GM18861 (cell line): ENCODE measurements at regions not wholly inside any gene's neighbourhood (a gene's known extent, or its start where the extent isn't known, plus 50 kb on each side); places are given as distances from the start of the nearest gene placed in this dataset.
"Not testable (repeated sequence)": the region's sequence is repeated elsewhere in the genome, so short reads cannot be mapped to it uniquely, and the experiment has no call there.

ENCODE experiments used
- ATAC-seq: cut with Tn5 transposase; IDR thresholded peaks from one replicate; pipeline ENCODE4 v1.9.1; 2021; ENCODE audit not compliant: unreplicated experiment

DNA sequence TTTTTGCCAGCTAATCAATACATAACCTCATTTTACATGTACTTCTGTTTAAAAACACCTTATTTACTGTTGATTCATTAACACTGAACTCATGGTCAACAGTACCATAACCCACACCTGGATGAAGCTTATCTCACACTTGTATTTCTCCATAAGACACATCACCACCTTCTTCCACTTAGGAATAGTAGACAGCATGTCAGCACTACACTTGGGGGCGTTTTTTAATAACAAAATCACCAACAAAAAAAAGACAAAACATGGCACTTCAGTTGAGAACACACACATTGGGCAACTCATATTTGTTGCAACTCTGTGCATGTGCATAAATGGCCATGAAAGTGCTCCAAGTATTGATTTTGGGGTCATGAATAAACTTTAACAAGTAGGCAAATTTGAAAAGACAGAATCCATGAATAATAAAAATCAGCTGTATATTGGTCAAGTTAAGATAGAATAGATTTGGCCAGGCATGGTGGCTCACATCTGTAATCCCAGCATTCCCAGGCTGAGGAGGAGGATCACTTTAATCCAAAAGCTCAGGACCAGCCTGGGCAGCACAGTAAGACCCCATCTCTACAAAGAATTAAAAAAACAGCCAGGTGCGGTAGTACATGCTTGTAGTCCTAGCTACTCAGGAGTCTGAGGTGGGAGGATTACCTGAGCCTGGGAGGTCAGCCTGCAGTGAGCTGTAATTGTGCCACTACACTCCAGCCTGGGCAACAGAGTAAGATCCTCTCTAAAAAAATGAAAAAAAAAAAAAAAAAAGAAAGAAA, 84.4 kb upstream of the SRD5A2 start:
- ATAC-seq, result no peak

- ATAC-seq, result no peak
Observed at GRCh38 chr2:31660812-31661335, 80.1 kb upstream of the SRD5A2 start.

DNA sequence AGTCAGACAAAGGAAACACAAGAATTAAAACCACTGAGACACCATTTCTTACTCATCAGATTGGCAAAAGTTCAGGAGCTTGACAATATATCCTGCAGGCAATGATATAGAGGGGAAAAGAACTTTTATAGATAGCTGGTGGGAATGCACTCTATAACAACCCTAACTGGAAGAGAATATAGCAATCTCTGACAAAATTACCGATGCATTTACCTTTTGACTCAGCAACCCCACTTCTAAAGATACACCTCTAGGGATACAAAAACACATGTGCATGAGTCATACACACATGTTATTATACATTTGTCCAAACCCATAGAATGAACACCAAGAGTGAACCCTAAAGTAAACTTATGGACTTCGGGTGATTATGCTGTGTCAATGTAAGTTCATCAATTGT, 79.4 kb upstream of the SRD5A2 start:
- no peak for ATAC-seq

DNA sequence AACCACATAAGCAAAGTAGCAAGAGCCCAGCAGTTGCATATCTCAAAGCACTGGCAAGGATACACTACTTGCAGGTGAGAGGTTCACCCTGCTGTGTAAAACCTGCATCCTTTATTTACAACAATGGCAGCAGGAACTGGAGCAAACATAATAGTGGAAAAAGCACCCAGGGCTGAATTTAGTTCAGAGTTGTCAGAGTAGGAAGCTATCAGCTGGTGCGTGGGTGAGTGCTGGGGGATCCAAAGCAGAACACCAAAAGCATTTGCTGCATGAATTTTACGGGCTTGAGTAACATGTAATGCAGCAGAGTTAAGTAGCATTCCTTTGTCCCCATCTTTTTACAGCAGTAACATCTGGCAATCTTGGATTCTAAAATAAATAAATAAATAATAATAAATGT, 73.5 kb upstream of the SRD5A2 start:
- no peak for ATAC-seq

- no peak for ATAC-seq
Observed at GRCh38 chr2:31651736-31652135, 71.0 kb upstream of the SRD5A2 start.

DNA sequence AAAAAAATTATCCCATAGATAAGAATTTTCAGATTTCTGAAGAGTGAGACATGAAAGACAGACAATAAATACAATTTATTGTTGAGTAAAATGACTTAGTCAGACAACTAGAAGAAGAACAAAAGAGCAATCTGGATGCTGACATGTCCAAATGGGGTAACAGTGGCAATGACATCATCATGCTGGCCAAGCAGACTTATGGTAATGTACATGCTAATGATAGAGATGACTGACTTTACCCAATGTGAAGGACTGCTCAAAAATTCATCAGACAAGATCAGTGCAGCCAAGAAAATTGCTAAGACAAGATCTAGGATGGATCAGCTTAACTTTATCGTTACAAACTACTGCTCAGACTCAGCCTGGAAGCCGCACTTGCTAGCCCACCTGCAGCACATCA, 70.5 kb upstream of the SRD5A2 start:
- no peak for ATAC-seq

DNA sequence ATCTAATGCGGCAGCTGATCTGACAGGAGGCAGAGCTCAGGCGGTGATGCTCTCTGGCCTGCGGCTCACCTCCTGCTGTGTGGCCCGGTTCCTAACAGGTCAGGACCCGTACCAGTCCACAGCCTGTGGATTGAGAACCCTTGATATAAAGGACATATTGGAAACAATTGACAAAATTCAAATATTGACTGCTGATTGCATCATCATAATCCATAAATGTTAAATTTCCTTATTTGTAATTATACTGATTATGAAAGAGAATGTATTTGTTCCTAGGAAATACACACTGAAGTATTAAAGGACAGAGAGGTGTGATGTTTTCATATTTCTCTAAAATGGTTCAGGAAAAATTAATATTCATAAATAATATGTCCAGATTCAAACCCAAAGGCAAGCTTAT, 63.8 kb upstream of the SRD5A2 start:
- no peak for ATAC-seq

- no peak for ATAC-seq
Observed at GRCh38 chr2:31642707-31643106, 62.0 kb upstream of the SRD5A2 start.

DNA sequence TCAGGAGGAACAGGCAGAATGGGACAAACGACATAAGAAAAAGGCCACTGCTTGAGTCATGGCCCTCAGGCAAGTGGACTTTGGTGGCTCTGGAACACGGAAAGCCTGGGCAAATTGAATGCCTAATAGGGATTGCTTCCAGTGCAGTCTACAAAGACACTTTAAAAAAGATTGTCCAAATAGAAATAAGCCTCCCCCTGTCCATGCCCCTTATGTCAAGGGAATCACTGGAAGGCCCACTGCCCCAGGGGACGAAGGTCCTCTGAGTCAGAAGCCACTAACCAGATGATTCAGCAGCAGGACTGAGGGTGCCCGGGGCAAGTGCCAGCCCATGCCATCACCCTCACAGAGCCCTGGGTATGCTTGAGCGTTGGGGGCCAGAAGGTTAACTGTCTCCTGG, 51.5 kb upstream of the SRD5A2 start:
- not testable (repeated sequence) for ATAC-seq
